ENCODE measurements at regions not wholly inside any gene's neighbourhood (a gene's known extent, or its start where the extent isn't known, plus 50 kb on each side); places are given as distances from the start of the nearest gene placed in this dataset.

GRCh38 chr6:4291453-4292403 lies 156.4 kb upstream of the ECI2 start:
- Histone ChIP-seq H3K27me3 (ENCODE audit: control insufficient read depth in 2 of 2, insufficient read depth in 2 of 2, low read length in 2 of 2) (no peaks in the 10 kb centered on the region), H4K20me1 (replicated peaks; ENCODE audit: control insufficient read depth, extremely low read depth, insufficient read depth, low read length) (no peaks in the 10 kb centered on the region), H3K4me2 (ENCODE audit: insufficient read depth, low read length) (no peak overlapping the region), H3K9ac (replicated peaks; ENCODE audit: extremely low read depth, insufficient read depth, low read length) (no peak overlapping the region), H3K36me3 (ENCODE audit: control insufficient read depth in 2 of 2, extremely low read depth in 1 of 2, insufficient read depth in 2 of 2, low read length in 2 of 2) (no peaks in the 10 kb centered on the region), H2AFZ (ENCODE audit: low read depth, low read length) (no peak overlapping the region), H3K9me1 (replicated peaks; ENCODE audit: control insufficient read depth, extremely low read depth, insufficient read depth, low read length) (no peaks in the 10 kb centered on the region), H3K9me3 (replicated peaks; ENCODE audit: control insufficient read depth, insufficient read depth, low read length) (no peaks in the 10 kb centered on the region), H3K4me1 (ENCODE audit: control insufficient read depth, extremely low read depth, insufficient read depth, low read length) (peaks cover 12% of the 10 kb centered on the region), H3K4me3 (replicated peaks in 1 of 3; ENCODE audit: insufficient read depth in 1 of 3, low read depth in 1 of 3, low read length in 3 of 3) (no peak overlapping the region), H3K27ac (ENCODE audit: insufficient read depth, low read depth, low read length) (no peak overlapping the region), H3K79me2 (ENCODE audit: control insufficient read depth, insufficient read depth, low read length) (no peaks in the 10 kb centered on the region)
- peak; percentile 74 for TF ChIP-seq FOS (IDR thresholded peaks at IDR 0.05; ENCODE audit: borderline replicate concordance, insufficient read depth, low read length)
- TF ChIP-seq GATA2 (IDR thresholded peaks at IDR 0.05; ENCODE audit: insufficient read depth, insufficient read length, low read depth, low read length): peak; percentile 12
- no peak for TF ChIP-seq EZH2 (IDR thresholded peaks at IDR 0.05; ENCODE audit: borderline replicate concordance, low read depth, low read length, severe bottlenecking)
- peak; percentile 89 for TF ChIP-seq JUN (IDR thresholded peaks at IDR 0.05; ENCODE audit: borderline replicate concordance, insufficient read depth, insufficient read length, low read depth)
- peak; percentile 34 for TF ChIP-seq POLR2AphosphoS5 (IDR thresholded peaks at IDR 0.05; ENCODE audit: insufficient read depth, low read depth, low read length)
- no peak for TF ChIP-seq CTCF (IDR thresholded peaks at IDR 0.05; ENCODE audit: extremely low read depth in 1 of 2, insufficient read depth in 1 of 2, low read depth in 1 of 2, low read length in 2 of 2)
- DNase-seq (ENCODE audit: low read depth, low spot score): peak; percentile 89
- ChIA-PET POLR2A (interaction anchor here (0.6 kb wide), 1 partner anchor 496 kb away, joined by 4 read pairs; no protein-coding TSS in a partner anchor), CTCF (interaction anchor here (0.6 to 1.2 kb wide), 2 partner anchors 38 to 81 kb away, joined by 3 read pairs; no protein-coding TSS in a partner anchor)
- peak; percentile 87 for FAIRE-seq
- intact Hi-C loops (cut with micrococcal nuclease) (no loop called here), dilution Hi-C loops (cut with MboI; ENCODE audit: extremely low pct_ligation_motif_present, low sequenced_read_pairs) (no loop called here)
- no TSS peak for BruUV-seq (replicated peaks)
